ENCODE measurements at regions not wholly inside any gene's neighbourhood (a gene's known extent, or its start where the extent isn't known, plus 50 kb on each side); places are given as distances from the start of the nearest gene placed in this dataset.

- DNase-seq (ENCODE audit: low spot score) = no peak
Measured at GRCh38 chr11:18878211-18878610, 61.0 kb downstream of the MRGPRX1 start.

DNA sequence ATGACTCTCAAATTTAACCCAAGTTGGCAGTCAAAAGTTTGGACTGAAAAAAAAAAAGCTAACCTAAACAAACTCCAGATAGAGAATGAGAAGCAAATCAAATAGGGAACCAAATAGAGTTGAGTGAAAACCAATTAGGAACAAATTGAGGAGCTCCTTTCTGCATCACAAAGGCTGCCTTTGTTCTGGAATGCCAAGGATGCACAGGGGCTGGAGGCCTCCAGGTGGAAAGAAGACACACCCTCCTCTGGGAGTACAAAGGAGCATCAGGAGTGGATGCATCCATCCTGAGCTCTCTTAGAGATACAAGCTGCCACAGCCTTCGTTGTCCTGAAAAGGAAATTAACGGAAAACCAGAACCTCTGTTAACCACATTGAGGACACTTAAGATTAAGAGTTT lies 73.3 kb downstream of the MRGPRX1 start:
- DNase-seq (ENCODE audit: low spot score) = no peak

- DNase-seq (ENCODE audit: low spot score) = no peak
Measured at GRCh38 chr11:18865261-18865660, 73.7 kb upstream of the PTPN5 start.

- DNase-seq (ENCODE audit: low spot score) = no peak
Measured at GRCh38 chr11:18853086-18853720, 61.6 kb upstream of the PTPN5 start.

GRCh38 chr11:18849406-18849805 lies 57.8 kb upstream of the PTPN5 start:
- DNase-seq (ENCODE audit: low spot score) = no peak

DNA sequence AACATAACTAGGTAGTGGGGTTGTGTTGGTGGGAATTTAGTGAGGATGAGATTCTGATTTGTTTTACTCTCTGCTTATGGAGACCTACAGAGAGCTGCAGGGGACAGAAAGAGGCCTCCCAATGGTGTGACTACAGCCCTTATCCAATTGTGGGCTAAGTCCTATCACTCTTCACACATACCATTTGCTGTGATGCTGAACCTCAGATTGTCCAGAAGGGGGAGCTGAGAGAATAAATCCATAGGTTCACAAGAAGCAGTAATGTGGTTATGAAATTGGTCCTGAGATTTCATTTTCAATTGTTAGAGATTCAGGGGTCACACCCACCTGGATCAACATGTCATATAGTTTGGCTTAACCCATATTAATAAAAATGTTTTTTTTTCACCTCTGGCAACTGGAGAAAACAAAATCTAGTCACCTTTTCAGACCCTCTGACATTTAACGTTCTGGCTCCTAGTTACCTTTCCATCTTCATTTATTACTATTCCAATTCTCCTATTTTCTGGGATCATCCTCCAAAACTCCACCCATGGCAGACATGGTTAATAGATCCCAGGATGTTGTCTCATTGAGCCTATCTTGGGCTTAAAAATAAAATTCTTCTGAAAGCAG lies 53.3 kb upstream of the PTPN5 start:
- peak; percentile 36 for DNase-seq (ENCODE audit: low spot score)
